Right renal pelvis (tissue), 4 donors: ENCODE measurements at regions not wholly inside any gene's neighbourhood (a gene's known extent, or its start where the extent isn't known, plus 50 kb on each side); places are given as distances from the start of the nearest gene placed in this dataset.

Source experiments
- DNase-seq, 4 donors: peaks; one replicate each; pipeline ENCODE4 v3.0.0-alpha.2; 2013; ENCODE audit warnings: low read depth in 4 of 4, low spot score in 3 of 4, missing footprints in 1 of 4

GRCh38 chr11:121706884-121707420 lies 254.2 kb upstream of the SORL1-AS1 start:
- no peak for DNase-seq

DNA sequence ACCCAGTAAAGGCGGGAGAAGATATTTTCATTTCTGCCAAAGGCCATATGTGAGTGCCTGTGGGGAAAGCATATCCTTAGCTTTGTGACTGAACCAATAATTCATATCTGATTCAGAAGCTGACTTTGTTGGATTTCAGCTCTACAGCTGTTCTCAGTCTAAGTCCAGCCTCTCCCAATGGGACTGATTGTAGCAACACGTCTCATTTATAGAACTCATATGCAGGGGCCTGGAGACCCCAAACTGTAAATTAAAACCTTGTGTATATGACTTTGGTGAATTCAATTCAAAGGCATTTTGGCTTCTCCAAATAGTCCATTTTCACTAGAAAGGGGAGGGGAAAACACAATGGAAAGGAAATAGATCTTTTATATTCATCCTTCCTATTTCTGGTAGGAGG lies 250.4 kb upstream of the SORL1-AS1 start:
- DNase-seq, result peak in 1 of 4 donors; percentile 49

DNA sequence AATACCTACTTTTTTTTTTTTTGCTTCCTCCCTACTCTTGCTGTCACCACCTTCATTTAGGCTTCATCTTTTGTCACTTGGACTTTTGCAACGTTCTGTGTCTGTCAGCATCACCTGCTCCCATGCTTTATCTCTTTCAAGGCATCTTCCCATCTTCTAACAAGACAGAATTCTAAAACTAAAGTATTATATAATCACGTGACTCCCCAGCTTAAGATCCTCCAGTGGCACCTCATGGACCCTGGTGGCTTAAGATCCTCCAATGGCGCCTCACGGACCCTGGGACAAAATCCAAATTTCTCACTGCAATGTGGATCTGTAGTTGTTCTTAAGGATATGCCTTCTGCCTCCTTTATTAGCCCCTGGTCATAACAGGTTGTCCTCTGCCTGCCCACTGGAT lies 248.2 kb upstream of the SORL1-AS1 start:
- DNase-seq, result no peak

GRCh38 chr11:121699801-121700200 lies 247.0 kb upstream of the SORL1-AS1 start:
- DNase-seq, result no peak

- DNase-seq, result no peak
Observed at GRCh38 chr11:121696931-121697670, 244.3 kb upstream of the SORL1-AS1 start.

DNA sequence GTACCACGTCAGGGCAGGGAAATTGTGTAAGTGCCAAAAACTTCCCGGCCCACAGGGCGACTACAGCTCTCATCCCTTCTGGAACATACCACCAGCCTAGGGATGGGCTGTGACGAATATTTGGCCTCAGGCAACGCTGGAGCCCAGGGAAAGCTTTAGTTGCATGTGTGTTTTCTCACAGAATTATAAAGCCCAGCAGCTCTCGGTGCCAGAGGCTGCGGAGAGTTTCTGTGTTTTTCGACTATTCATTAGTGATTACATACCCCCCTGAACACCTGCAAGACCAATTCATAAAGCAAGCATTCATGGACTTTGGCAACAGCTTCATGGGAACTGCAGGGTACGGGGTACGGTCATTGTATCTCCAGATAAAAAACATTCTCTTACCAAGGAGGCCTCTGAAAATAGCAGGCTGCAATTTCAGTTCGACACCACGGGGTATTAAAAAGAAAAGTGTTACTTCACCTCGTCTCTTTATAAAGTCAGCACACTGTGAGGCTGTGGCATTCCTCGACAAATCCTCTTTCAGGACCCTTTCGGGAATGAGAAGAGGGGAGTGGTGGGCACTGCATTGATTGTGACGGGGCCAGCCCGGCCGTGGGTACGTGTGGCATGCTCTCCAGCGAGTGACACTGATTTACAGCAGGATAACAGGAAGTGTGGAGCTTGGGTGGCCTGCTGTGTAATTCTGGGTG lies 243.6 kb upstream of the SORL1-AS1 start:
- DNase-seq, result no peak

GRCh38 chr11:121692236-121692635 lies 239.5 kb upstream of the SORL1-AS1 start:
- DNase-seq, result no peak

DNA sequence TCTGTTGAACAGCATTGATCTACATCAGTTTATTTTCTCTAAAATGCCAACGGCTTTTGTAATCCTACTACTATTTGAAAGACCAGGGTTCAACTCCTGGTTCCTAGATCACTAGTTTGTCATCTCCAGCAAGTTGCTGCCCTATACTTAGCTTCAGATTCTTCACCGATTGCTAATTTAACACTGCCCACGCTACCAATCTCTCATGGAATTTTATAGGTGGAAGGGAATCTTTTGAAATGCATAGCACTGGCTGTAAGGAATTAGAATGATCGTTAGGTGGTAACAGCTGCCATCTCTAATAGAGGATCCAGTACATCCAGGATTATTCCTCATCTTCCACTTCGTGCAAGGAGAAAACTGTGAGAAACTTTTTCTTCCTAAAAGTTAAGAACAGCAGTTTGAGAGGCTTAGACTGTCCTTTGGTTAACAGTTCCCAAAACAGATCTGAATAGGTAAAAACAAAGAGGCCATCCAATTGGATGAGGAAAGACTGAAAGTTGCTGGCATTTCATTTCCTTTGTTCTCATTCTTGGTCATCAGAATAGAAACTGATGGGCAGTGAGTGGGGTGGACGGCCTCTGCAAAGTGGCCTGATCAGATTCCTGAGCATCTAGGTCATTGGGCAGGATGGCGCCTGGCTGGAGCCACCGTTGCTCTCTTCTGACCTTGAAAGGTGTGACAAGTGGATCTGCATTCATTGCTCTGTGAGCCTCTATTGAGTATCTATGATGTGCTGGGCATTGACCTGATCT lies 236.3 kb upstream of the SORL1-AS1 start:
- DNase-seq, result no peak

- DNase-seq, result peak in 2 of 4 donors; percentile 70 to 75
Observed at GRCh38 chr11:121688055-121688491, 235.3 kb upstream of the SORL1-AS1 start.

GRCh38 chr11:121683791-121684190 lies 231.0 kb upstream of the SORL1-AS1 start:
- DNase-seq, result no peak
